ENCODE measurements at regions not wholly inside any gene's neighbourhood (a gene's known extent, or its start where the extent isn't known, plus 50 kb on each side); places are given as distances from the start of the nearest gene placed in this dataset.

DNA sequence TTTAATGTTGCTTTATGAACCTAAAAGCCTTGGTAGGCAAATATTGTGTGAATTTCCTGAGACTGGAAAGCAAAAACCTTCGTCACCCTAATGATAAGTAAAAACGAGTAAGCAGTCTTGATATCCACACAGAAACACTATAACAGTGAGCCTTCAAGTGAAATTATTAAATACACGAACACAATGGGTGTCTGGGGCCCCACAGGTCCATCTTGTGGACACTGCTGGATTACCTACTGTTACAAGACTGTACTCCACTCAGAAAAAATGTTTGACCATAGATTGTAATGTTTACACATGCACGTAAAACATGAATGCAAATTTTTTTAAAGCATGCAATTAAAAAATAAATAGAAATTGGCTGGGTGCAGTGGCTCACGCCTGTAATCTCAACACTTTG lies 466.9 kb downstream of the CD83 start:
- DNase-seq, result no peak
- Histone ChIP-seq H3K36me3 (no peaks in the 10 kb centered on the region), H3K27ac (no peak overlapping the region), H3K4me1 (no peaks in the 10 kb centered on the region), H3K4me3 (no peak overlapping the region), H3K9me3 (no peaks in the 10 kb centered on the region), H3K27me3 (no peaks in the 10 kb centered on the region)
- ATAC-seq, result no peak
- in situ Hi-C loops (cut with MboI; ENCODE audit: low sequenced_read_pairs in 4 of 4), result no loop called here
- TF ChIP-seq POLR2A (IDR thresholded peaks at IDR 0.05), result no peak
- intact Hi-C loops (cut with DNase I; ENCODE audit: low total_unique reads), result no loop called here

DNA sequence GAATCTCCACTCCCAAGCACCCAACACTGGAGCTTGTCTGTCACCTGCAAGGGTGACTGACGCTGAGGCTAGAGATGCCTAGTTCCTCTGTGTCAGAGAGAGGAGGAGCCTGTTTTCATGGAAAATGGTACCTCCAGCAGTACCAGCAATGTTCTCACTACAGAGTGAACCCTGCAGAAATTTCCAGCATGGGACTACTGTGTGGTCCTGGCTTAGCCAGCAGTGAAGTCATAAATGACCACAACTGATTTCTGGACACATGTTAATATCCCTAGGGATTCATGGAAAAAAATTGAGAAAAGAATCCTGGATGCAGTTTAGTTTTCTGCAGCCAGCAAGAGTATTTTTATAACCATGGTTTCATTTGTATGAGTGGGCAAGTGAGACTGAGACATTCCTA lies 468.1 kb downstream of the CD83 start:
- Histone ChIP-seq H3K27ac (no peak overlapping the region), H3K36me3 (no peaks in the 10 kb centered on the region), H3K4me1 (no peaks in the 10 kb centered on the region), H3K27me3 (no peaks in the 10 kb centered on the region), H3K4me3 (no peak overlapping the region), H3K9me3 (no peaks in the 10 kb centered on the region)
- ATAC-seq (no peak), DNase-seq (no peak)
- no peak for TF ChIP-seq POLR2A (IDR thresholded peaks at IDR 0.05)
- TF ChIP-seq, protein P1, sequence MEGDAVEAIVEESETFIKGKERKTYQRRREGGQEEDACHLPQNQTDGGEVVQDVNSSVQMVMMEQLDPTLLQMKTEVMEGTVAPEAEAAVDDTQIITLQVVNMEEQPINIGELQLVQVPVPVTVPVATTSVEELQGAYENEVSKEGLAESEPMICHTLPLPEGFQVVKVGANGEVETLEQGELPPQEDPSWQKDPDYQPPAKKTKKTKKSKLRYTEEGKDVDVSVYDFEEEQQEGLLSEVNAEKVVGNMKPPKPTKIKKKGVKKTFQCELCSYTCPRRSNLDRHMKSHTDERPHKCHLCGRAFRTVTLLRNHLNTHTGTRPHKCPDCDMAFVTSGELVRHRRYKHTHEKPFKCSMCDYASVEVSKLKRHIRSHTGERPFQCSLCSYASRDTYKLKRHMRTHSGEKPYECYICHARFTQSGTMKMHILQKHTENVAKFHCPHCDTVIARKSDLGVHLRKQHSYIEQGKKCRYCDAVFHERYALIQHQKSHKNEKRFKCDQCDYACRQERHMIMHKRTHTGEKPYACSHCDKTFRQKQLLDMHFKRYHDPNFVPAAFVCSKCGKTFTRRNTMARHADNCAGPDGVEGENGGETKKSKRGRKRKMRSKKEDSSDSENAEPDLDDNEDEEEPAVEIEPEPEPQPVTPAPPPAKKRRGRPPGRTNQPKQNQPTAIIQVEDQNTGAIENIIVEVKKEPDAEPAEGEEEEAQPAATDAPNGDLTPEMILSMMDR (IDR thresholded peaks at IDR 0.05 in 4 of 5, conservative IDR thresholded peaks at IDR 0.05 in 1 of 5), result no peak
- in situ Hi-C loops (cut with MboI; ENCODE audit: low sequenced_read_pairs in 4 of 4), result no loop called here
- intact Hi-C loops (cut with DNase I; ENCODE audit: low total_unique reads), result no loop called here

DNA sequence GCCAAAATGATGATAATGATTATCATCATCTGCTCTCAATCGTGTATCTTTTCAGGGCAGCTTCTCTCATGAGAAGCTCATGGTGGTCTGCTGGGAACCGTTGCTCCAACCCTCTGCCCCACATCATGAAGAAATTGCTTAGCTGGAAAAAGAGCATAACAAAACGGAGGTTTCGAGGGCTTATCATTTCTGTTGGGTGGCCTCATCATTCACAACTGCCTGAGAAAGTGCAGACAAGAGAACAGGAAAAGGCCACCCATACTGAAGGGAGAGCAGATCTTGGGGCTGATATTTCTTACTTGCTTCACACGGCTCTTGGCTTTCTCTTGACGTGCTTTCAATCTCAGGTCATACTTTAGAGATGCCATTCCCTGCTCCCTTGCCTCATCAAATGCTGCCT lies 471.6 kb downstream of the CD83 start:
- no peak for TF ChIP-seq POLR2A (IDR thresholded peaks at IDR 0.05)
- TF ChIP-seq, protein P1 (IDR thresholded peaks at IDR 0.05 in 4 of 5, conservative IDR thresholded peaks at IDR 0.05 in 1 of 5), result no peak
- intact Hi-C loops (cut with DNase I; ENCODE audit: low total_unique reads), result no loop called here
- Histone ChIP-seq H3K4me3 (no peak overlapping the region), H3K27me3 (no peaks in the 10 kb centered on the region), H3K27ac (no peak overlapping the region), H3K4me1 (no peaks in the 10 kb centered on the region), H3K9me3 (no peaks in the 10 kb centered on the region), H3K36me3 (no peaks in the 10 kb centered on the region)
- DNase-seq (no peak), ATAC-seq (no peak)
- in situ Hi-C loops (cut with MboI; ENCODE audit: low sequenced_read_pairs in 4 of 4), result no loop called here

DNA sequence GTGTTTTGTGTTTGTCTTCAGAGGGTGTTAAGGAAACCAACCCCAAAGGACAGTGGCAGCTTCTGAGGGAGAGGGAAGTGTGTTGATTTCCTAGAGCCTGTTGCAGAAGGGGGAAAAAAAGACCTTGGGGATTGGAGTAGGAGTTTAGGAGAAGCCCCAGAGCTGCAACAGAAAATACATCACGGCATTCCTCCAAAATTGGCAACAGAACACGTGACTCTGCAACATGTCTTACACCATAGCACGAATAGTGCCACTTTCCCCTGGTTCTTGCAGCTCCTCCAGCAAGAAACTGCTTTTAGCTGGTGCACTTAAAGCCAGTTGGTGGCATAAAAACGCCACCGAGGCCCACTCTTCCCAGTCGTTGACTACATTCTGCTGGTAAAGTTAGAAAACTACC lies 473.0 kb downstream of the CD83 start:
- intact Hi-C loops (cut with DNase I; ENCODE audit: low total_unique reads) (no loop called here), in situ Hi-C loops (cut with MboI; ENCODE audit: low sequenced_read_pairs in 4 of 4) (no loop called here)
- H3K36me3 ChIP-seq, result no peaks in the 10 kb centered on the region

DNA sequence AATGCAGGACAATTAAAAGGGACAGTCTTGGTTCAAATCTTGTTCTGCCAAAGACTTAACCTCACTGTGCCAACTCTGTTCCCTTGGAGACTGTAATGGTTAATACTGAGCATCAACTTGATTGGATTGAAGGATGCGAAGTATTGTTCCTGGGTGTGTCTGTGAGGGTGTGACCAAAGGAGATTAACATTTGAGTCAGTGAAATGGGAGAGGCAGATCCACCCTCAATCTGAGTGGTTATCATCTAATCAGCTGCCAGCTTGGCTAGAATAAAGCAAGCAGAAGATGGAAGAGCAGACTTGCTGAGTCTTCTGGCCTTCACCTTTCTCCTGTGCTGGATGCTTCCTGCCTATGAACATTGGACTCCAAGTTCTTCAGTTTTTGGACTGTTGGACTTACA lies 474.4 kb downstream of the CD83 start:
- ATAC-seq (no peak), DNase-seq (no peak)
- intact Hi-C loops (cut with DNase I; ENCODE audit: low total_unique reads) (no loop called here), in situ Hi-C loops (cut with MboI; ENCODE audit: low sequenced_read_pairs in 4 of 4) (no loop called here)
- no peak overlapping the region for H3K4me3 ChIP-seq
- H3K27ac ChIP-seq, result no peak overlapping the region
- TF ChIP-seq POLR2A (IDR thresholded peaks at IDR 0.05), result no peak
- no peaks in the 10 kb centered on the region for H3K36me3 ChIP-seq
- H3K4me1 ChIP-seq, result no peaks in the 10 kb centered on the region
- no peaks in the 10 kb centered on the region for H3K9me3 ChIP-seq
- no peaks in the 10 kb centered on the region for H3K27me3 ChIP-seq

More for the DNA sequence above, 473.0 kb downstream of the CD83 start:
- DNase-seq, result no peak
- Histone ChIP-seq H3K4me1 (no peaks in the 10 kb centered on the region), H3K27me3 (no peaks in the 10 kb centered on the region), H3K27ac (no peak overlapping the region), H3K4me3 (no peak overlapping the region), H3K9me3 (no peaks in the 10 kb centered on the region)
- TF ChIP-seq POLR2A (IDR thresholded peaks at IDR 0.05), result no peak
- TF ChIP-seq, protein P1 (IDR thresholded peaks at IDR 0.05 in 4 of 5, conservative IDR thresholded peaks at IDR 0.05 in 1 of 5), result no peak
- ATAC-seq, result no peak

DNA sequence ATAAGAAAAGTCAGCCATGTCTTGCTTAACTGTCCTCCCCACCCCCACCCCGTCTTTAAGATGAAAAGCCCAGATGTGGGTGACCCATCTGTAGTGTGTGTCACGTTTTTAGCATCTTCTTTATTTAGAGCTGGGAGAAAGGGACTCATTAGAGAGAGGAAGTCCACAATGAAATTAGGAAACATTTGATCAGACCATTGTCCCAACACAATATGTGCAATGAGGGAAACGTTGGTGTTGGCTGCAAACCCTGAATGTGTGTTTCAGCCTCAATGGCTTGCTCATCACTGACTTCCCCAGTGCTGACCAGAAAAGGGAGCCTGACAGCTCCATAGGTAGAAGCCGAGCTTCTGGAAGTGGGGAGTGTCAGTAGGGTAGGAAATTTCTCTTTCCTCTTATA lies 475.7 kb downstream of the CD83 start:
- Histone ChIP-seq H3K4me1 (no peaks in the 10 kb centered on the region), H3K27me3 (no peaks in the 10 kb centered on the region), H3K4me3 (no peak overlapping the region), H3K9me3 (no peaks in the 10 kb centered on the region), H3K27ac (no peak overlapping the region), H3K36me3 (no peaks in the 10 kb centered on the region)
- in situ Hi-C loops (cut with MboI; ENCODE audit: low sequenced_read_pairs in 4 of 4), result no loop called here
- TF ChIP-seq, protein P1 (IDR thresholded peaks at IDR 0.05 in 4 of 5, conservative IDR thresholded peaks at IDR 0.05 in 1 of 5), result no peak
- TF ChIP-seq POLR2A (IDR thresholded peaks at IDR 0.05), result no peak
- DNase-seq, result no peak
- intact Hi-C loops (cut with DNase I; ENCODE audit: low total_unique reads), result no loop called here
- no peak for ATAC-seq
